ENCODE measurements at regions not wholly inside any gene's neighbourhood (a gene's known extent, or its start where the extent isn't known, plus 50 kb on each side); places are given as distances from the start of the nearest gene placed in this dataset.
"Not testable (repeated sequence)": the region's sequence is repeated elsewhere in the genome, so short reads cannot be mapped to it uniquely, and the experiment has no call there.

GRCh38 chr1:229736376-229736775 is 110.3 kb downstream of the URB2 start:
- H3K4me1 ChIP-seq (ENCODE audit: insufficient read depth, poor library complexity, severe bottlenecking): no peaks in the 10 kb centered on the region
- H3K27ac ChIP-seq (ENCODE audit: poor library complexity, severe bottlenecking): no peak overlapping the region
- no peaks in the 10 kb centered on the region for H3K27me3 ChIP-seq (ENCODE audit: insufficient read depth, poor library complexity, severe bottlenecking)
- no peak overlapping the region for H3K4me3 ChIP-seq (ENCODE audit: severe bottlenecking)
- no peaks in the 10 kb centered on the region for H3K36me3 ChIP-seq (ENCODE audit: low read depth)
- H3K9me3 ChIP-seq (ENCODE audit: severe bottlenecking): no peaks in the 10 kb centered on the region
- TF ChIP-seq, protein P1, sequence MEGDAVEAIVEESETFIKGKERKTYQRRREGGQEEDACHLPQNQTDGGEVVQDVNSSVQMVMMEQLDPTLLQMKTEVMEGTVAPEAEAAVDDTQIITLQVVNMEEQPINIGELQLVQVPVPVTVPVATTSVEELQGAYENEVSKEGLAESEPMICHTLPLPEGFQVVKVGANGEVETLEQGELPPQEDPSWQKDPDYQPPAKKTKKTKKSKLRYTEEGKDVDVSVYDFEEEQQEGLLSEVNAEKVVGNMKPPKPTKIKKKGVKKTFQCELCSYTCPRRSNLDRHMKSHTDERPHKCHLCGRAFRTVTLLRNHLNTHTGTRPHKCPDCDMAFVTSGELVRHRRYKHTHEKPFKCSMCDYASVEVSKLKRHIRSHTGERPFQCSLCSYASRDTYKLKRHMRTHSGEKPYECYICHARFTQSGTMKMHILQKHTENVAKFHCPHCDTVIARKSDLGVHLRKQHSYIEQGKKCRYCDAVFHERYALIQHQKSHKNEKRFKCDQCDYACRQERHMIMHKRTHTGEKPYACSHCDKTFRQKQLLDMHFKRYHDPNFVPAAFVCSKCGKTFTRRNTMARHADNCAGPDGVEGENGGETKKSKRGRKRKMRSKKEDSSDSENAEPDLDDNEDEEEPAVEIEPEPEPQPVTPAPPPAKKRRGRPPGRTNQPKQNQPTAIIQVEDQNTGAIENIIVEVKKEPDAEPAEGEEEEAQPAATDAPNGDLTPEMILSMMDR (IDR thresholded peaks at IDR 0.05; ENCODE audit: poor library complexity, severe bottlenecking): no peak
- DNase-seq (ENCODE audit: low spot score) (no peak), ATAC-seq (ENCODE audit: low read depth) (no peak)

- H3K4me1 ChIP-seq (ENCODE audit: insufficient read depth, poor library complexity, severe bottlenecking); H3K27ac ChIP-seq (ENCODE audit: poor library complexity, severe bottlenecking); ATAC-seq (ENCODE audit: low read depth); H3K36me3 ChIP-seq (ENCODE audit: low read depth); H3K4me3 ChIP-seq (ENCODE audit: severe bottlenecking); H3K27me3 ChIP-seq (ENCODE audit: insufficient read depth, poor library complexity, severe bottlenecking); H3K9me3 ChIP-seq (ENCODE audit: severe bottlenecking); DNase-seq (ENCODE audit: low spot score): not testable (repeated sequence)
Measured at GRCh38 chr1:229742614-229743013, 116.6 kb downstream of the URB2 start.

DNA sequence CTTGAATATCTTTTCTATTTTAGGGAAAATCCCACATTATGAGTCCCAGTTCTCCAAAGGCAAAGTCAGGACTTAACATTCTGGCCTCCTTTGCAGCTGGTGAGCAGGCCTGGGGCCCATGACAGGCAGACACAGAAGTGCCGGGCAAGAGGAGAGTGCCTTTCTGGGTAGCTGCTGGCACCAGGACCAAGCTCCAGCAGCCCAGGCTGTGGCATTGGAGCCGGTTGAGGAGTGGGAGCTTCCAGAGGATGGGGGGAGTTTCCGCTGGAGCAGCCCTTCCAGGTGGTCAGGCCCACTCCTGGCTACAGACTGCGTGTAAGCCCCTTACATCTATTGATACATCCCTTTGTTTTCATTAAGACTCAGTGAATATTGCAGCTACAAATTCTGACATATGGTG is 123.9 kb downstream of the URB2 start:
- H3K4me3 ChIP-seq (ENCODE audit: severe bottlenecking): no peak overlapping the region
- no peaks in the 10 kb centered on the region for H3K36me3 ChIP-seq (ENCODE audit: low read depth)
- H3K4me1 ChIP-seq (ENCODE audit: insufficient read depth, poor library complexity, severe bottlenecking): no peaks in the 10 kb centered on the region
- TF ChIP-seq, protein P1 (IDR thresholded peaks at IDR 0.05; ENCODE audit: poor library complexity, severe bottlenecking): no peak
- no peak for DNase-seq (ENCODE audit: low spot score)
- H3K27me3 ChIP-seq (ENCODE audit: insufficient read depth, poor library complexity, severe bottlenecking): no peaks in the 10 kb centered on the region
- H3K27ac ChIP-seq (ENCODE audit: poor library complexity, severe bottlenecking): no peak overlapping the region
- ATAC-seq (ENCODE audit: low read depth): no peak
- no peaks in the 10 kb centered on the region for H3K9me3 ChIP-seq (ENCODE audit: severe bottlenecking)

DNA sequence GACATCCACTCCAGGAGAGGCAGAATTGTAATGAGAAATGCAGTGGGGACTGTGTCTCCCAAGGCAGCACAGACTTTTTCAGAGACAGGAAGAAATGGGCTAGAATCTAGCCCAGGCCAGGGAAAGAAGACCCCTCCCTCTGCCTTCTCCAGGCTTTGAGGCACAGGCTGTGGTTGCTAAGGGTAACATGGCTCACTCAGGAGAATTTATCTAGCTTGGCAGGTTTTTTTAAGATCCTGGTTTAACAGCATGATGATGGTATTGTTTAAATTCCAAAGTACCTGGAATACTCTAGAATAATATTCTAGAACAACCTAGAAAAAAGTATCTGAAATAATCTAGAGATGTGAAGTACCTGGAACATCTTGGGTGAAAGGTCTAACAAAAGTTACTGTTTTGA is 125.6 kb downstream of the URB2 start:
- H3K9me3 ChIP-seq (ENCODE audit: severe bottlenecking): no peaks in the 10 kb centered on the region
- no peak for ATAC-seq (ENCODE audit: low read depth)

DNA sequence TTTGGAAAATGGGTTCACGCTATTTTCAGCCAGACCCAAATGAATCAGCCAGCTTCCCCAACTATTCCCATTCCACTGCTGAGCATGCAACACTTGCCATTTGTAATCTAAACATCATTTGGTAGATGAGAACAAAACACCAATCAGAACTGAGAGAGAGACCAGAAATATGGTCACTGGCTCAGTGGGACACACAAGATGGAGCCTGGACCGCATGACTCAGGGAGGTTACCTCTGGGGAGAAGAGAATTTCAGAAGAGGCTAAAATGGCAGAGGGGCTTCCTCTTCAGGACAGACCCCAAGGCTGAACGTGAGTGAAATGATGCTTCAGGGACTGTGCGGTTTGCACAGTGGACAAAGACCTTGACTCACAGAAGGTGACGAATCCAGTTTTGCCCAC is 126.6 kb downstream of the URB2 start:
- ATAC-seq (ENCODE audit: low read depth) (no peak), DNase-seq (ENCODE audit: low spot score) (no peak)
- Histone ChIP-seq H3K9me3 (ENCODE audit: severe bottlenecking) (no peaks in the 10 kb centered on the region), H3K27ac (ENCODE audit: poor library complexity, severe bottlenecking) (no peak overlapping the region), H3K27me3 (ENCODE audit: insufficient read depth, poor library complexity, severe bottlenecking) (no peaks in the 10 kb centered on the region), H3K4me1 (ENCODE audit: insufficient read depth, poor library complexity, severe bottlenecking) (no peaks in the 10 kb centered on the region), H3K36me3 (ENCODE audit: low read depth) (no peaks in the 10 kb centered on the region), H3K4me3 (ENCODE audit: severe bottlenecking) (no peak overlapping the region)
- TF ChIP-seq, protein P1 (IDR thresholded peaks at IDR 0.05; ENCODE audit: poor library complexity, severe bottlenecking): no peak

More for the DNA sequence above, 125.6 kb downstream of the URB2 start:
- TF ChIP-seq, protein P1 (IDR thresholded peaks at IDR 0.05; ENCODE audit: poor library complexity, severe bottlenecking): no peak
- Histone ChIP-seq H3K27me3 (ENCODE audit: insufficient read depth, poor library complexity, severe bottlenecking) (no peaks in the 10 kb centered on the region), H3K27ac (ENCODE audit: poor library complexity, severe bottlenecking) (no peak overlapping the region), H3K36me3 (ENCODE audit: low read depth) (no peaks in the 10 kb centered on the region), H3K4me3 (ENCODE audit: severe bottlenecking) (no peak overlapping the region), H3K4me1 (ENCODE audit: insufficient read depth, poor library complexity, severe bottlenecking) (no peaks in the 10 kb centered on the region)
- DNase-seq (ENCODE audit: low spot score): no peak
